Mesenchymal stem cell (in vitro differentiated cells and primary cell): ENCODE measurements at regions not wholly inside any gene's neighbourhood (a gene's known extent, or its start where the extent isn't known, plus 50 kb on each side); places are given as distances from the start of the nearest gene placed in this dataset.

Experiments
- DNase-seq: peaks from one replicate; pipeline ENCODE4 v3.0.0-alpha.2; 2013
- H2AFZ ChIP-seq: one replicate; pipeline ENCODE4 v1.6.1; 2013; ENCODE audit warnings: low read depth, mild to moderate bottlenecking, control low read depth, inconsistent platforms, low read length, moderate library complexity
- H2AK5ac ChIP-seq: 2 replicates; pipeline ENCODE4 v1.6.1; 2013; ENCODE audit warnings: low read length, moderate library complexity, mild to moderate bottlenecking, inconsistent platforms; ENCODE audit not compliant: severe bottlenecking
- H2BK120ac ChIP-seq: one replicate; pipeline ENCODE4 v1.6.1; 2013; ENCODE audit warnings: low read depth, mild to moderate bottlenecking, inconsistent platforms, low read length, moderate library complexity
- H2BK12ac ChIP-seq, 2 experiments: one replicate each; pipeline ENCODE4 v1.6.1; 2013; ENCODE audit warnings: inconsistent platforms in 2 of 2, low read length in 2 of 2, mild to moderate bottlenecking in 2 of 2, moderate library complexity in 2 of 2, control low read depth in 1 of 2
- H2BK15ac ChIP-seq: one replicate; pipeline ENCODE4 v1.6.1; 2013; ENCODE audit warnings: mild to moderate bottlenecking, low read depth, inconsistent platforms; ENCODE audit not compliant: poor library complexity, severe bottlenecking
- H2BK5ac ChIP-seq: 2 replicates; pipeline ENCODE4 v1.6.1; 2013; ENCODE audit warnings: low read depth, mild to moderate bottlenecking, low read length, control low read depth, inconsistent platforms; ENCODE audit not compliant: poor library complexity, severe bottlenecking
- H3K14ac ChIP-seq, 2 experiments: one replicate each; pipeline ENCODE4 v1.6.1; 2013; ENCODE audit warnings: inconsistent platforms in 2 of 2, low read length in 2 of 2, control low read depth in 1 of 2, mild to moderate bottlenecking in 1 of 2, moderate library complexity in 1 of 2
- H3K18ac ChIP-seq, 2 experiments: one replicate each; pipeline ENCODE4 v1.6.1; 2013; ENCODE audit warnings: inconsistent platforms in 2 of 2, low read length in 2 of 2, control low read depth in 1 of 2, low read depth in 1 of 2, mild to moderate bottlenecking in 1 of 2
- H3K23ac ChIP-seq, 2 experiments: one replicate each; pipeline ENCODE4 v1.6.1; 2013; ENCODE audit warnings: inconsistent platforms in 2 of 2, low read length in 2 of 2, mild to moderate bottlenecking in 2 of 2, moderate library complexity in 2 of 2, control low read depth in 1 of 2
- H3K27ac ChIP-seq: 2 replicates; pipeline ENCODE4 v1.5.1; 2013; ENCODE audit warnings: mild to moderate bottlenecking, moderate library complexity, low read length, control low read depth, inconsistent platforms; ENCODE audit not compliant: poor library complexity, severe bottlenecking
- H3K27me3 ChIP-seq, 2 experiments: 2 replicates each; pipeline versions ENCODE4 v1.6.1 to v1.7.0; 2013; ENCODE audit warnings: low read length in 2 of 2, mild to moderate bottlenecking in 2 of 2, moderate library complexity in 2 of 2, control low read depth in 1 of 2, inconsistent platforms in 1 of 2; ENCODE audit not compliant: control insufficient read depth in 1 of 2, insufficient read depth in 1 of 2
- H3K36me3 ChIP-seq, 2 experiments: 2 replicates each; pipeline versions ENCODE4 v1.6.1 to v1.7.0; 2013; ENCODE audit warnings: low read length in 2 of 2, control low read depth in 1 of 2, inconsistent platforms in 1 of 2, low read depth in 1 of 2, mild to moderate bottlenecking in 1 of 2; ENCODE audit not compliant: insufficient read depth in 2 of 2, control insufficient read depth in 1 of 2
- H3K4ac ChIP-seq, 2 experiments: one replicate each; pipeline ENCODE4 v1.6.1; 2013; ENCODE audit warnings: inconsistent platforms in 2 of 2, low read length in 2 of 2, mild to moderate bottlenecking in 2 of 2, moderate library complexity in 2 of 2, control low read depth in 1 of 2, low read depth in 1 of 2
- H3K4me1 ChIP-seq: 2 replicates; pipeline ENCODE4 v1.6.1; 2013; ENCODE audit warnings: low read depth, low read length, control low read depth; ENCODE audit not compliant: control insufficient read depth, insufficient read depth
- H3K4me2 ChIP-seq: 2 replicates; pipeline ENCODE4 v1.6.1; 2013; ENCODE audit warnings: low read length, mild to moderate bottlenecking, inconsistent platforms; ENCODE audit not compliant: poor library complexity, severe bottlenecking
- H3K4me3 ChIP-seq, 2 experiments: 2 replicates each; pipeline versions ENCODE4 v1.5.1 to v1.7.0; 2013; ENCODE audit warnings: low read length in 2 of 2, mild to moderate bottlenecking in 2 of 2, control low read depth in 1 of 2, low read depth in 1 of 2; ENCODE audit not compliant: insufficient read depth in 1 of 2
- H3K79me1 ChIP-seq: replicated peaks from 2 replicates; pipeline ENCODE4 v1.6.1; 2013; ENCODE audit warnings: mild to moderate bottlenecking, control low read depth, low read length, inconsistent platforms; ENCODE audit not compliant: poor library complexity, severe bottlenecking
- H3K9ac ChIP-seq: 2 replicates; pipeline ENCODE4 v1.7.0; 2013; ENCODE audit warnings: mild to moderate bottlenecking, low read length, moderate library complexity
- H3K9me3 ChIP-seq: 2 replicates; pipeline ENCODE4 v1.7.0; 2013; ENCODE audit warnings: mild to moderate bottlenecking, low read length; ENCODE audit not compliant: control insufficient read depth
- H4K8ac ChIP-seq: one replicate; pipeline ENCODE4 v1.6.1; 2013; ENCODE audit warnings: inconsistent platforms, mild to moderate bottlenecking, low read length, moderate library complexity
- H4K91ac ChIP-seq: one replicate; pipeline ENCODE4 v1.6.1; 2013; ENCODE audit warnings: mild to moderate bottlenecking, low read length, inconsistent platforms
- WGBS: methylation state at CpG from one replicate; pipeline ENCODE4 v1.1.7; 2013; ENCODE audit warnings: mixed read lengths; 5-methylcytosine and 5-hydroxymethylcytosine counted together

DNA sequence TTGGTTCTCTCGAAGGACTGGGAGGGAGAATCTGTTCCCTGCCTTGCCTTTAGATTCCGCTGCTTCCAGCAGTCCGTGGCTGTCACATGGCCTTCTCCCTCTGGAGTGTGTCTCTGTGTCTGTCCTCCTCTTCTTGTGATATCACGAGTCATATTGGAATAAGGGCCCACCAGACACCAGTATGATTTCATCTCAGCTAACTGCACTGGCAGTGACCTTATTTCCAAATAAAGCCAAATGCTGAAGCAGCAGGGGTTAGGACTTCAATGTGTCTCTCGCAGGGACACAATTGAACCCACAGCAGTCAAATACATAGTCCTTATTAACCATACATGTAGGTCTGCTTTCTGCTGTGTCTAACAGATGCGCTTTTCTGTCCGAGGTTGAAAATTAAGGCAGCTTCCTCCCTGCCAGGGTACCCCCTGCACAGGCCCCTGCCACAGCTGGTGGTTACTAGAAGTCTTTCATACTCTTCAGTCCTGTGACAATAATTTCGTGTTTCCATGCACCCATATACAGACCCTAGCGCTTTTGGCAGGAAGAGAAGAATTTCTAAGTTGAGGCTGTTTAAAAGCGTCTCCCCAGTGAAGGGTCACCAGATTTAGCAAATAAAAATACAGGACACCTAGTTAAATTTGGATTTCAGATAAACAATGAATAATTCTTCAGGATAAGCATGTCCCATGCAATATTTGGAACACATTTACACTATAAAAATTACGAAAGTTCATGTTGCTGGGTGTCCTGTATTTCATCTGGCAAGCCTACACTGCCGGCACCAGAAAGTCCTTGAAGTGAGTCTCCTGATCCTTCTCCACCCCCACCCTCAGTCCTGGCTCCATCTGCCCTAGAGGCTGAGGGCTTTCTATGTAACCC, 182.1 kb downstream of the ETS2 start:
- Histone ChIP-seq H4K8ac (peak overlapping the region; percentile 38), H3K27ac (no peak overlapping the region), H2BK120ac (peak overlapping the region; percentile 7), H3K4me3 (no peak overlapping the region), H4K91ac (no peak overlapping the region), H3K14ac (no peak overlapping the region), H3K18ac (peak overlapping the region; percentile 11 to 64), H2BK15ac (no peak overlapping the region), H2BK12ac (peak overlapping the region in 1 of 2 experiments; percentile 85), H3K4me2 (no peak overlapping the region), H3K4ac (peak overlapping the region in 1 of 2 experiments; percentile 49), H3K9me3 (no peaks in the 10 kb centered on the region), H3K9ac (no peak overlapping the region), H2AFZ (no peak overlapping the region), H3K27me3 (peaks cover 4 to 72% of the 10 kb centered on the region in 2 experiments), H2BK5ac (no peak overlapping the region), H3K23ac (no peak overlapping the region), H3K36me3 (no peaks in the 10 kb centered on the region), H3K79me1 (no peaks in the 10 kb centered on the region), H2AK5ac (no peak overlapping the region), H3K4me1 (peaks cover 33% of the 10 kb centered on the region)
- WGBS, result 66% methylated on average over 12 of the region's 12 CpGs
- peak; percentile 53 for DNase-seq

DNA sequence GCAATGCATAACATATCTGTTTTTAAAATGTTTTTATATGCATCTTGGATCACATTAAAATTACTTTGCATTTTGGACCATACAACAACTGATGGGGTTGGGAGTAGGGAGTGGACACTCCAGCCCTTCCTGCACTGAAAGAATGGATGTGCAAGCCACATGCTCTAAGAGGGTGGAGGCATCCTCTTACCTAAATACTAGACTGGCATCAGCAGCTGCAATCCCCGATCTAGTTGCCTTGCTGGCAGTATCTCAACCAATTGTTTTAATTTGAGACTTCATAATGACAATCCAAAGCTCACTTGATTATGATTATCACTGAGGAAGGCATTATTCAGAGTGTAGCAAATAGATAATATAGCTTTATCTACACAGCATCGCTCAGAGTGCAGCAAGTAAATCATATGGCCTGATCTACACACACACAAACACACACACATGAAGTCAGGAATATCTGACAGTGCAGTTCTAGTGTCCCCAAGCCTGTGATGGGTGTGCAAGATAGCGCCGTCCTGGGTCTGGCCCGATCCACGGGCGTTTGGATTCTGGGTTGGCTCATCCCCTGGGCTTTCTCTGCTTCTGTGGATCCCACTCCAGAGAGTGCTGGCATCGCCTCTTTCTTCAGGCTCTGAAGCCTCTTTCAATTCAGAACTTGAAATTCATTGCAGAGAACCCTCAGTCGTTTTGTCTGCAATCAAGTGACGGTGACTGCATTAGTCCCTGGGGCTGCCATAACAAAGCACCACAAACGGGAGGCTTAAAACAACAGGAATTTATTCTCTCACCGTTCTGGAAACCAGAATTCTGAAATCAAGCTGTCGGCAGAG, 181.3 kb downstream of the ETS2 start:
- Histone ChIP-seq H3K4ac (no peak overlapping the region), H3K4me1 (peaks cover 33% of the 10 kb centered on the region), H2BK12ac (peak overlapping the region in 1 of 2 experiments; percentile 85), H3K27ac (no peak overlapping the region), H2BK15ac (no peak overlapping the region), H3K18ac (no peak overlapping the region), H2AFZ (no peak overlapping the region), H2AK5ac (no peak overlapping the region), H3K4me2 (no peak overlapping the region), H3K14ac (no peak overlapping the region), H3K9me3 (no peaks in the 10 kb centered on the region), H3K23ac (no peak overlapping the region), H3K4me3 (no peak overlapping the region), H4K91ac (no peak overlapping the region), H3K9ac (no peak overlapping the region), H4K8ac (no peak overlapping the region), H3K79me1 (no peaks in the 10 kb centered on the region), H3K36me3 (no peaks in the 10 kb centered on the region), H2BK120ac (peak overlapping the region; percentile 7), H3K27me3 (peaks cover 4 to 68% of the 10 kb centered on the region in 2 experiments), H2BK5ac (no peak overlapping the region)
- 74% methylated on average over 13 of the region's 13 CpGs for WGBS
- no peak for DNase-seq

- no peak overlapping the region for H2BK120ac ChIP-seq
- H3K14ac ChIP-seq, result no peak overlapping the region
- H2BK15ac ChIP-seq, result no peak overlapping the region
- peak overlapping the region in 1 of 2 experiments; percentile 91 for H2BK12ac ChIP-seq
- H3K23ac ChIP-seq, result no peak overlapping the region
- H3K9ac ChIP-seq, result no peak overlapping the region
- peak overlapping the region in 1 of 2 experiments; percentile 7 for H3K4ac ChIP-seq
- H4K91ac ChIP-seq, result no peak overlapping the region
- no peaks in the 10 kb centered on the region for H3K36me3 ChIP-seq
- no peak overlapping the region for H3K4me2 ChIP-seq
- H2BK5ac ChIP-seq, result no peak overlapping the region
- H3K27me3 ChIP-seq, result peaks cover 4 to 68% of the 10 kb centered on the region in 2 experiments
- peaks cover 35% of the 10 kb centered on the region for H3K4me1 ChIP-seq
- no peak overlapping the region for H2AK5ac ChIP-seq
- no peak overlapping the region for H3K27ac ChIP-seq
- WGBS, result 95% methylated on average over 4 of the region's 5 CpGs
- no peaks in the 10 kb centered on the region for H3K79me1 ChIP-seq
- no peak for DNase-seq
- no peak overlapping the region for H3K18ac ChIP-seq
- H3K9me3 ChIP-seq, result no peaks in the 10 kb centered on the region
- H2AFZ ChIP-seq, result no peak overlapping the region
- no peak overlapping the region for H3K4me3 ChIP-seq
- H4K8ac ChIP-seq, result no peak overlapping the region
These were observed 180.7 kb downstream of the ETS2 start for GRCh38 chr21:38986406-38986805.
